ENCODE measurements at regions not wholly inside any gene's neighbourhood (a gene's known extent, or its start where the extent isn't known, plus 50 kb on each side); places are given as distances from the start of the nearest gene placed in this dataset.

DNA sequence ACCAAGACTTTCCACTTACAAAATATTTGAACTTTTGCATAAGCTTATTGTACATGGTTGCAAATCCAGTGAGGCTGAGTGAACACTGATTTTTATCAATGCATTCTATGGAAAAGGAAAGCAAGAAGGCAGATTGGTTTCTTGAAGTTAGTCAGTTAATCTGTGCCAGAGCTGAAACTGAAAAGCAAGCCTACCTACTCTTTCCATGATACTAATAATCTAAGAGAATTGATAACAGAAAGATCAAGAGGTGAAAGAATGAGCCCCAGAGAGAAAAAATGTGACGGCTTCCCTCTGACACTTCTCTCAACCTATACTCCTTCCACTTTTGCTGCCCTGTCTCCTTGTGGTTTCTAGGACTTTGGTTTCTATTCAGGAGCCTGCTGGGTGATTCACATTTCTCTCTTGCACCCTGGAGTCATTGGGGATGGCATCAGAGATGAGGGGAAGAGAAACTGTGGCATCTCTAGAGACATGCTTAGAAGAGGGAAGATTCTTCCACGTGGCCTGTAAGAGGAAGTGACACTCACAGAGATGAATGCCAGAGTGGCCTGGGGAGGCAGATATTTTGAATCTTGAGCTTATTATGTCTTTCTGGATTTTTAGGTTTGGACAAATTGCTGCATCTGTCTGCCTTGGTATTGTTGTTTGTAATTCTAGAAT lies 158.6 kb upstream of the RIMS1 start:
- H3K9ac ChIP-seq (ENCODE audit: insufficient read length) = no peak overlapping the region
- TF ChIP-seq FOXP2 (optimal IDR thresholded peaks at IDR 0.05; ENCODE audit: control extremely low read depth, extremely low read length, insufficient read depth) (no peak), EZH2 (IDR thresholded peaks at IDR 0.05) (no peak), POLR2AphosphoS5 (IDR thresholded peaks at IDR 0.05; ENCODE audit: borderline replicate concordance, low read depth, low read length) (no peak)
- H3K9me3 ChIP-seq (ENCODE audit: low read depth, low read length) = no peaks in the 10 kb centered on the region
- no peak for DNase-seq (ENCODE audit: low read depth, low spot score)
- no peak overlapping the region for H3K4me3 ChIP-seq
- H3K27ac ChIP-seq = no peak overlapping the region
- H3K36me3 ChIP-seq (ENCODE audit: insufficient read depth, low read length) = no peaks in the 10 kb centered on the region

DNA sequence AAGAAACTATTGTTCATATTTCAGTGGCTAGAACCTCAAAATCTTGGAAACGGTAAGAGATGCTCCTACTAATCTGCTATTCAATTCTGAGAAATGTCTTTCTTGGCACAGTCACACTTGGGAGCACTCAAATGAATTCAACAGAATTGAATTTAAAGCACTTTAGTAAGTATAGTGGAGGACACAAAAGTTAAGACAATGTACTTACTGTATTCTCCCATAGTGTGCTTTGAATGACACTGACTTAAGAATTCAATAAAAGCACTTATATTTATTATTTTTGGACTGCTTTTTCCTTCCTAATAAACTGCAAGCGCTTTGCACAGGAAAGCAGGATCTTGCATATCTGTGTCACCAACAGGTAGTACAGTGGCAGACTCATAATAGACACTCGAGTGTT lies 156.1 kb upstream of the RIMS1 start:
- Histone ChIP-seq H3K36me3 (ENCODE audit: insufficient read depth, low read length) (no peaks in the 10 kb centered on the region), H3K27ac (no peak overlapping the region), H3K9ac (ENCODE audit: insufficient read length) (no peak overlapping the region), H3K9me3 (ENCODE audit: low read depth, low read length) (no peaks in the 10 kb centered on the region), H3K4me3 (no peak overlapping the region)
- TF ChIP-seq POLR2AphosphoS5 (IDR thresholded peaks at IDR 0.05; ENCODE audit: borderline replicate concordance, low read depth, low read length) = no peak
- no peak for TF ChIP-seq EZH2 (IDR thresholded peaks at IDR 0.05)
- no peak for TF ChIP-seq FOXP2 (optimal IDR thresholded peaks at IDR 0.05; ENCODE audit: control extremely low read depth, extremely low read length, insufficient read depth)
- no peak for DNase-seq (ENCODE audit: low read depth, low spot score)

DNA sequence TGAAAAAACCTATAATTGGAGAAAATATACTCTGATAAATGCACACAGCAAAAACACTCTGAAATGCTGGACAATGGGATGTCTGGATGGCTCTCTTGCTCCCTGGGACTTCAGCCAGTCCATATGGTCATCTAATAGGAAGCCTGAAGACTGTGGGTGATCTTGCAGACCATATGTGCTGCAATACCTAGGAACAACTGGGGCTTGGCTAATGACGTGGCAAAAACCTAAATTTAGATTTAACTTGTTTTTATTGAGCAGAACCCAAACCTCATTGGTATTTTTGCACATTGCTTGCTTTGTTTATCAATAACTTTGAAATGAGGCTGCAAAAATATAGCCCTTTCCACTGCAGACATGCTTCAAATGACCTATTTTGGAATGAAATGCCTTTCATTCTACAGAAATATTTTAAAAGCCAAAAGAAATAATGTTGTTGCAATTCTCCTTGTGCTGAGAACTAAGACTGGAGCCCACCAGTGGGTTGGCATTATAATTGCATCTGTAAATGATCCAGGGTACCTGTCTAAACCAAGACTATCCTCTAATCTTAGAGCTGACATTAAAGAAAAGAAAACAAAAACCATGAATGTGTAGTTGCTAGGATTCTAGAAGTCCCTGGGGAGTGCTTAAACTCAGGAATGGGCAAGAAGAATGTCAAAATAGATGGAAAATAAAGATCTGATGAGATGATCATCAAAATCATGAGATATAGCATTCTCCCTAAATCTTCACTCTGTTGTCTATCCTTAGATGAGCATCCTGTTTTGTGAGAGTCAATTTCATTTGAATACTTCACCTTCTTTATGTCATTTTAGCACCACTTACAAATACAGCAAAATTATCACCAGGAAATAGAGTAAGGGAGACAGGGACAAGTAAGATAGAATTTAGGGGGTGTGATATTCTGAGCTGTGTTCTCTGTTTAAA lies 152.1 kb upstream of the RIMS1 start:
- no peak overlapping the region for H3K4me3 ChIP-seq
- H3K36me3 ChIP-seq (ENCODE audit: insufficient read depth, low read length) = no peaks in the 10 kb centered on the region
- H3K9me3 ChIP-seq (ENCODE audit: low read depth, low read length) = no peaks in the 10 kb centered on the region
- TF ChIP-seq POLR2AphosphoS5 (IDR thresholded peaks at IDR 0.05; ENCODE audit: borderline replicate concordance, low read depth, low read length) = no peak
- DNase-seq (ENCODE audit: low read depth, low spot score) = no peak
- no peak overlapping the region for H3K9ac ChIP-seq (ENCODE audit: insufficient read length)
- H3K27ac ChIP-seq = no peak overlapping the region

DNA sequence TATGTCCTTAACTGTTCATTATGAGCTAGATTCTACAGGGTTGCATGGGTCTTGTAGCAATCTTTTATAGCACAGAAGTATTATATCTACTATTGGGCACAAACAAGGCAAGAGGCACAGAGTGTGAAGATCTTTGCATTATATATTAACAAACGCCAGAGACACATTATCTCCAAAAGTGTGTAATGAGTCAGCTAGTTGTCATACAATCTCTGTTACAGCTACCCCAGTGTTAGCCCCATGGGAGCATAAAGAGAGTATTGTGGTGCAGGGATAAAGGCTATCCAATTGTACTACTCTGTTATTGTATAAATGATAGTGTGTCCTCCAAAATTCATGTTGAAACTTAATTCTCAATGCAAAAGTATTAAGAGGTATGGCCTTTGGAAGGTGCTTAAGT lies 148.4 kb upstream of the RIMS1 start:
- Histone ChIP-seq H3K9ac (ENCODE audit: insufficient read length) (no peak overlapping the region), H3K27ac (no peak overlapping the region), H3K4me3 (no peak overlapping the region), H3K36me3 (ENCODE audit: insufficient read depth, low read length) (no peaks in the 10 kb centered on the region), H3K9me3 (ENCODE audit: low read depth, low read length) (no peaks in the 10 kb centered on the region)
- no peak for DNase-seq (ENCODE audit: low read depth, low spot score)
- TF ChIP-seq FOXP2 (optimal IDR thresholded peaks at IDR 0.05; ENCODE audit: control extremely low read depth, extremely low read length, insufficient read depth) (no peak), POLR2AphosphoS5 (IDR thresholded peaks at IDR 0.05; ENCODE audit: borderline replicate concordance, low read depth, low read length) (no peak), EZH2 (IDR thresholded peaks at IDR 0.05) (no peak)

DNA sequence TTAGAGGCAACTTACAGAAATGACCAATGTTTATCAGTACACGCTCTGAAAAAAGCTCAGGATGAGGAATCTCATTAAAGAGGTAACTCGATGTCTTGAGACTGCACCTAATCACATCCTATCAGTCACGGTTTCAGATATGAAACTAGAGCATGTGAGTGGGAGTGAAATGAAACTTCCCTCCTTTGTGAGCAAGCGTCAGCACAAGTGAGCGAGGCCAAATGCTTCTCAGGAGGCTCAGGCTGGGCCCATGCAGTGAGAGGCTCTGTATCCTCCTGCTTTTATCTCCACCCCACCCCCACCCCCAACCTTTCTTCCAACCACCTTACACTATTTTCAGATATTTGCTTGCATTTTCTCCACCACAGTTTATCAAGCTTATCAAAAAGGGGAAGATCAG lies 140.8 kb upstream of the RIMS1 start:
- TF ChIP-seq EZH2 (IDR thresholded peaks at IDR 0.05) (no peak), FOXP2 (optimal IDR thresholded peaks at IDR 0.05; ENCODE audit: control extremely low read depth, extremely low read length, insufficient read depth) (no peak), POLR2AphosphoS5 (IDR thresholded peaks at IDR 0.05; ENCODE audit: borderline replicate concordance, low read depth, low read length) (no peak)
- H3K4me3 ChIP-seq = no peak overlapping the region
- no peak for DNase-seq (ENCODE audit: low read depth, low spot score)
- H3K36me3 ChIP-seq (ENCODE audit: insufficient read depth, low read length) = no peaks in the 10 kb centered on the region
- no peak overlapping the region for H3K27ac ChIP-seq
- no peaks in the 10 kb centered on the region for H3K9me3 ChIP-seq (ENCODE audit: low read depth, low read length)
- no peak overlapping the region for H3K9ac ChIP-seq (ENCODE audit: insufficient read length)

DNA sequence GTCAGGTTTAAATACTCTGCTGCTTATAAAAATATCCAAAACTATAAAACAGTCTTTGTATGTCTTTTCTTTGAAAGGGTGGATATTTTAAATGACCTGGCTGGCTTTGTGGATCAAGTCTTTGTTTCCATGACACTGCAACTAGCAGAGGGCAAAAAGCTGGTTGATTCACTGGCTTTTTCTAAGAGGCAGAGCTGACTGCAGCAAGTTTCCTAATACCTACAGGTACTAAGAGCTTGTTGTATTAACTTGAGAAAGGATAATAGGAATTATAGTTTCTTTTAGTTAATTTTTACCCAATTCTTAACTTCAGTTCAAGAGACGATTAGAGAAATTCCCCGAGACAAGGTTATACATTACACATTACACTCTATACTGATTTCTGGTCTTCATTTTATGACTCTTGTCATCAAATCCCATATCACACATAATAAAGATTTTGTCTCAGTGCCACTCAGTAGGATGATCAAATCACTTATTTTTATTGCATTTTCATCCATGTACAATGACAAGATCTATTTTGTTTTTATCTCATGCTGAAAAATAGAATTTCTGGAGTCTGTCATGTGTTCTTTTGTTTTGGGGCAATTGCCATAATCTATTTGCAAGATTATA lies 120.1 kb upstream of the RIMS1 start:
- H3K9me3 ChIP-seq (ENCODE audit: low read depth, low read length) = no peaks in the 10 kb centered on the region
- H3K27ac ChIP-seq = no peak overlapping the region
- H3K4me3 ChIP-seq = no peak overlapping the region
- no peaks in the 10 kb centered on the region for H3K36me3 ChIP-seq (ENCODE audit: insufficient read depth, low read length)
- no peak for DNase-seq (ENCODE audit: low read depth, low spot score)
- no peak overlapping the region for H3K9ac ChIP-seq (ENCODE audit: insufficient read length)
- TF ChIP-seq EZH2 (IDR thresholded peaks at IDR 0.05) (no peak), POLR2AphosphoS5 (IDR thresholded peaks at IDR 0.05; ENCODE audit: borderline replicate concordance, low read depth, low read length) (no peak), FOXP2 (optimal IDR thresholded peaks at IDR 0.05; ENCODE audit: control extremely low read depth, extremely low read length, insufficient read depth) (no peak)

DNA sequence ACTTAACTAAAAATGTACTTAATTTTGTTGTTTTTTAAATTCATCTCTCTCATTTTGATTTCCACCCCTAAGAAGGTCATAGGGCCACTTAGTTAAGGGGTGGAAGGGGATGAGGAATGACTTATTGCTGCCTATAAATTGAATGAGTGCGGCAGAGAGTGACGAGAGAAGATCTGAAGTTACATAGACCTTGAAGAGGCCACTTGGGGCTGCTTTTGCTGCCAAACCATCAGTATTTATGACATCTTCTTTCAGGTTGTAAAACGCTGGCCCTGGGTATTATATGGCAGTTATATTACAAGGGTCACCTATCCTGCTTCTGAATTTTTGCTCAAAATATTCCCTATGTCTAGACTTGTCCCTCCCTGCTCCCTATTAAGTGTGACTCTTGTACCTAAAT lies 119.6 kb upstream of the RIMS1 start:
- Histone ChIP-seq H3K27ac (no peak overlapping the region), H3K9me3 (ENCODE audit: low read depth, low read length) (no peaks in the 10 kb centered on the region), H3K9ac (ENCODE audit: insufficient read length) (no peak overlapping the region), H3K4me3 (no peak overlapping the region), H3K36me3 (ENCODE audit: insufficient read depth, low read length) (no peaks in the 10 kb centered on the region)
- TF ChIP-seq EZH2 (IDR thresholded peaks at IDR 0.05) (no peak), FOXP2 (optimal IDR thresholded peaks at IDR 0.05; ENCODE audit: control extremely low read depth, extremely low read length, insufficient read depth) (no peak), POLR2AphosphoS5 (IDR thresholded peaks at IDR 0.05; ENCODE audit: borderline replicate concordance, low read depth, low read length) (no peak)
- DNase-seq (ENCODE audit: low read depth, low spot score) = no peak

DNA sequence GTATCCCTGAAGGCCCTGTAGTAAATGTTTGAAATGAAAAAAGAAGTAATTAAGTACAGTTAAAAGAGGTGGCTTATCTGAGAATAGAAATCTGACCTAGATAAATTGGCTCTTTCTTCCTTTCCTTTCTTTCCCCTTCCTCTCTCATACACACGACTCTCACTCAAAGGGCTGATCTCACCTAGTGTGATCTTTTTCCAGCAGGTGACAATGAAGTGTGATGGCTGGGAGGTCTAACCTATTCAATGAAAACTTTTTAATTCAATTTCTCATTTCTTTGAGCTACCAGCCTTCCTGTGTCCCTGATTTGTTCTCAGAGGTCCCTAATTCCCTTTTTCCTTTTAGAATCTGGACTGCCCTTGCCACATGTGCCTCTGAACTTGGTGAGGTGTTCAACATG lies 118.0 kb upstream of the RIMS1 start:
- DNase-seq (ENCODE audit: low read depth, low spot score) = no peak
- no peaks in the 10 kb centered on the region for H3K36me3 ChIP-seq (ENCODE audit: insufficient read depth, low read length)
- H3K4me3 ChIP-seq = no peak overlapping the region
- H3K27ac ChIP-seq = no peak overlapping the region
- H3K9me3 ChIP-seq (ENCODE audit: low read depth, low read length) = no peaks in the 10 kb centered on the region
- TF ChIP-seq FOXP2 (optimal IDR thresholded peaks at IDR 0.05; ENCODE audit: control extremely low read depth, extremely low read length, insufficient read depth) (no peak), POLR2AphosphoS5 (IDR thresholded peaks at IDR 0.05; ENCODE audit: borderline replicate concordance, low read depth, low read length) (no peak), EZH2 (IDR thresholded peaks at IDR 0.05) (no peak)
- no peak overlapping the region for H3K9ac ChIP-seq (ENCODE audit: insufficient read length)
